ENCODE measurements at regions not wholly inside any gene's neighbourhood (a gene's known extent, or its start where the extent isn't known, plus 50 kb on each side); places are given as distances from the start of the nearest gene placed in this dataset.

- H3K4me3 ChIP-seq (ENCODE audit: insufficient read depth, low read depth, low read length), result no peak overlapping the region
- no peak overlapping the region for H3K9ac ChIP-seq (ENCODE audit: low read length)
- H2AFZ ChIP-seq (ENCODE audit: low read depth, low read length), result no peak overlapping the region
- no peak overlapping the region for H3K27ac ChIP-seq (ENCODE audit: low read depth, low read length)
- FAIRE-seq (no peak), DNase-seq (ENCODE audit: low read depth) (no peak)
- no peaks in the 10 kb centered on the region for H3K9me3 ChIP-seq (ENCODE audit: insufficient read depth, low read depth, low read length)
- H3K9me3 Mint-ChIP-seq (ENCODE audit: unreplicated experiment), result no peaks in the 10 kb centered on the region
- TF ChIP-seq, protein P1, sequence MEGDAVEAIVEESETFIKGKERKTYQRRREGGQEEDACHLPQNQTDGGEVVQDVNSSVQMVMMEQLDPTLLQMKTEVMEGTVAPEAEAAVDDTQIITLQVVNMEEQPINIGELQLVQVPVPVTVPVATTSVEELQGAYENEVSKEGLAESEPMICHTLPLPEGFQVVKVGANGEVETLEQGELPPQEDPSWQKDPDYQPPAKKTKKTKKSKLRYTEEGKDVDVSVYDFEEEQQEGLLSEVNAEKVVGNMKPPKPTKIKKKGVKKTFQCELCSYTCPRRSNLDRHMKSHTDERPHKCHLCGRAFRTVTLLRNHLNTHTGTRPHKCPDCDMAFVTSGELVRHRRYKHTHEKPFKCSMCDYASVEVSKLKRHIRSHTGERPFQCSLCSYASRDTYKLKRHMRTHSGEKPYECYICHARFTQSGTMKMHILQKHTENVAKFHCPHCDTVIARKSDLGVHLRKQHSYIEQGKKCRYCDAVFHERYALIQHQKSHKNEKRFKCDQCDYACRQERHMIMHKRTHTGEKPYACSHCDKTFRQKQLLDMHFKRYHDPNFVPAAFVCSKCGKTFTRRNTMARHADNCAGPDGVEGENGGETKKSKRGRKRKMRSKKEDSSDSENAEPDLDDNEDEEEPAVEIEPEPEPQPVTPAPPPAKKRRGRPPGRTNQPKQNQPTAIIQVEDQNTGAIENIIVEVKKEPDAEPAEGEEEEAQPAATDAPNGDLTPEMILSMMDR (IDR thresholded peaks at IDR 0.05; ENCODE audit: insufficient read depth, low read depth, low read length), result no peak
- no peak for TF ChIP-seq EZH2 (IDR thresholded peaks at IDR 0.05; ENCODE audit: insufficient read depth, low read length)
- no peak overlapping the region for H3K4me2 ChIP-seq (ENCODE audit: low read length)
- H3K4me1 ChIP-seq (ENCODE audit: insufficient read depth, low read length), result no peaks in the 10 kb centered on the region
- no peaks in the 10 kb centered on the region for H3K4me1 Mint-ChIP-seq (ENCODE audit: low read depth, unreplicated experiment)
- no peaks in the 10 kb centered on the region for H3K79me2 ChIP-seq (ENCODE audit: insufficient read depth, low read length)
- peaks cover 4% of the 10 kb centered on the region for H3K27me3 ChIP-seq (ENCODE audit: insufficient read depth, low read length)
- no peak overlapping the region for H3K27ac Mint-ChIP-seq (ENCODE audit: unreplicated experiment)
- peaks cover 40% of the 10 kb centered on the region for H3K27me3 Mint-ChIP-seq (ENCODE audit: low read depth, unreplicated experiment)
- H4K20me1 ChIP-seq (ENCODE audit: insufficient read depth, low read length), result no peaks in the 10 kb centered on the region
- no peaks in the 10 kb centered on the region for H3K36me3 Mint-ChIP-seq (ENCODE audit: low read depth, unreplicated experiment)
- H3K36me3 ChIP-seq (ENCODE audit: insufficient read depth, low read length), result no peaks in the 10 kb centered on the region
- no peak overlapping the region for H3K4me3 Mint-ChIP-seq (ENCODE audit: unreplicated experiment)
Measured at GRCh38 chr20:40802886-40803285, 113.8 kb upstream of the MAFB start.

DNA sequence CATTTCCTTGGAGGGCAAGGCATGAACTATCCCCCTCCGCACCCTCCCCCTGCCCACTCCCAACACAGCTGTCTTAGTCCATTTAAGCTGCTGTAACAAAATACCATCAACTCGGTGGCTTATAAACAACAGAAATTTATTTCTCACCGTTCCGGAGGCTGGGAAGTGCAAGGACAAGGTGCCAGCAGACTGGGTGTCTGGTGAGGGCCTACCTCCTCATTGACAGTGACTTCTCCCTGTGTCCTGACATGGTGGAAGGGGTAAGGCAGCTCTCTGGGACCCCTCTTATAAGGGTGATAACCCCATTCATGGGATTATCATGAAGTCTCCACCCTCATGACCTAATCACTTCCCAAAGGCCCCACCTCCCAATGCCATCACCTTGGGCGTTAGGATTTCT, 114.3 kb upstream of the MAFB start:
- TF ChIP-seq, protein P1 (IDR thresholded peaks at IDR 0.05; ENCODE audit: insufficient read depth, low read depth, low read length), result no peak
- no peak for TF ChIP-seq EZH2 (IDR thresholded peaks at IDR 0.05; ENCODE audit: insufficient read depth, low read length)
- no peak overlapping the region for H3K9ac ChIP-seq (ENCODE audit: low read length)
- H3K27me3 ChIP-seq (ENCODE audit: insufficient read depth, low read length), result peaks cover 6% of the 10 kb centered on the region
- no peak overlapping the region for H3K27ac ChIP-seq (ENCODE audit: low read depth, low read length)
- no peaks in the 10 kb centered on the region for H3K79me2 ChIP-seq (ENCODE audit: insufficient read depth, low read length)
- Mint-ChIP-seq H3K4me3 (ENCODE audit: unreplicated experiment) (no peak overlapping the region), H3K9me3 (ENCODE audit: unreplicated experiment) (no peaks in the 10 kb centered on the region), H3K36me3 (ENCODE audit: low read depth, unreplicated experiment) (no peaks in the 10 kb centered on the region), H3K27ac (ENCODE audit: unreplicated experiment) (peak overlapping the region; percentile 26), H3K4me1 (ENCODE audit: low read depth, unreplicated experiment) (no peaks in the 10 kb centered on the region), H3K27me3 (ENCODE audit: low read depth, unreplicated experiment) (peaks cover 40% of the 10 kb centered on the region)
- no peaks in the 10 kb centered on the region for H3K9me3 ChIP-seq (ENCODE audit: insufficient read depth, low read depth, low read length)
- no peak for FAIRE-seq
- H2AFZ ChIP-seq (ENCODE audit: low read depth, low read length), result no peak overlapping the region
- H3K36me3 ChIP-seq (ENCODE audit: insufficient read depth, low read length), result no peaks in the 10 kb centered on the region
- no peaks in the 10 kb centered on the region for H3K4me1 ChIP-seq (ENCODE audit: insufficient read depth, low read length)
- no peak overlapping the region for H3K4me2 ChIP-seq (ENCODE audit: low read length)
- H3K4me3 ChIP-seq (ENCODE audit: insufficient read depth, low read depth, low read length), result no peak overlapping the region
- no peaks in the 10 kb centered on the region for H4K20me1 ChIP-seq (ENCODE audit: insufficient read depth, low read length)
- no peak for DNase-seq (ENCODE audit: low read depth)

DNA sequence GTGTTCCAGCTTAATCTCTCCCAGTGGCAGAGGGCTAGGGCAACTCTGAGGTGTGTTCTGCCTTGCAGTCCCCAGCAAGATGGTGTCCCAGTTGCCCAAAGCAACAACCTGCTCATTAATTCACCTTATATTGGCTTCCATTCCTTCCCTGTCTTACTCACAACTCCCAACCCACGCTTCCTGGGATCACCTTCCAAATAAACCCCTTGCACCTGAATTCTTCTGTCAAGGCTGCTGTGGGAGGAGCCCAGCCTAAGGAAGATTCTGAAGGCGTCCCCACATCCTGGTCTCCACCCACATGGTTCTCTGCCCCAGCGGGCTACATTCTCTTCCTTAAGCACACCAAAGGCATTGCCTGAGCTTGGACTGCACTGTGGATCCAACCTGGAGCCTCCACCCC, 116.6 kb upstream of the MAFB start:
- Histone ChIP-seq H3K27me3 (ENCODE audit: insufficient read depth, low read length) (peaks cover 6% of the 10 kb centered on the region), H3K4me2 (ENCODE audit: low read length) (no peak overlapping the region), H3K4me3 (ENCODE audit: insufficient read depth, low read depth, low read length) (no peak overlapping the region), H3K36me3 (ENCODE audit: insufficient read depth, low read length) (no peaks in the 10 kb centered on the region), H3K79me2 (ENCODE audit: insufficient read depth, low read length) (no peaks in the 10 kb centered on the region), H4K20me1 (ENCODE audit: insufficient read depth, low read length) (no peaks in the 10 kb centered on the region), H2AFZ (ENCODE audit: low read depth, low read length) (no peak overlapping the region), H3K4me1 (ENCODE audit: insufficient read depth, low read length) (no peaks in the 10 kb centered on the region), H3K27ac (ENCODE audit: low read depth, low read length) (no peak overlapping the region), H3K9ac (ENCODE audit: low read length) (no peak overlapping the region), H3K9me3 (ENCODE audit: insufficient read depth, low read depth, low read length) (no peaks in the 10 kb centered on the region)
- FAIRE-seq (no peak), DNase-seq (ENCODE audit: low read depth) (no peak)
- Mint-ChIP-seq H3K27me3 (ENCODE audit: low read depth, unreplicated experiment) (peaks cover 49% of the 10 kb centered on the region), H3K36me3 (ENCODE audit: low read depth, unreplicated experiment) (no peaks in the 10 kb centered on the region), H3K9me3 (ENCODE audit: unreplicated experiment) (no peaks in the 10 kb centered on the region), H3K4me3 (ENCODE audit: unreplicated experiment) (no peak overlapping the region), H3K4me1 (ENCODE audit: low read depth, unreplicated experiment) (no peaks in the 10 kb centered on the region), H3K27ac (ENCODE audit: unreplicated experiment) (no peak overlapping the region)
- TF ChIP-seq, protein P1 (IDR thresholded peaks at IDR 0.05; ENCODE audit: insufficient read depth, low read depth, low read length), result no peak
- TF ChIP-seq EZH2 (IDR thresholded peaks at IDR 0.05; ENCODE audit: insufficient read depth, low read length), result no peak
